Prostate gland (tissue), 2 donors: ENCODE measurements at regions not wholly inside any gene's neighbourhood (a gene's known extent, or its start where the extent isn't known, plus 50 kb on each side); places are given as distances from the start of the nearest gene placed in this dataset.

Experiments used
- CTCF ChIP-seq, 4 experiments: fragments of 200-600 bp in 2 of 4; fragments of 450-650 bp in 2 of 4; sonication (generic) in 2 of 4; IDR thresholded peaks; 1 replicate in 3 of 4; 2 replicates in 1 of 4; pipeline ENCODE4 v1.5.1; 2016 to 2019; ENCODE audit warnings: antibody characterized with exemption in 4 of 4, mild to moderate bottlenecking in 2 of 4, moderate library complexity in 2 of 4
- POLR2A ChIP-seq: fragments of 450-650 bp; IDR thresholded peaks from one replicate; pipeline ENCODE4 v1.6.1; 2016; ENCODE audit warnings: antibody characterized with exemption, mild to moderate bottlenecking

GRCh38 chr6:9056556-9056955 lies 621.2 kb upstream of the SLC35B3 start:
- no peak for TF ChIP-seq POLR2A
- TF ChIP-seq CTCF (IDR thresholded peaks at IDR 0.05): no peak
